ENCODE measurements at regions not wholly inside any gene's neighbourhood (a gene's known extent, or its start where the extent isn't known, plus 50 kb on each side); places are given as distances from the start of the nearest gene placed in this dataset.

GRCh38 chr6:81456416-81456815, 296.1 kb downstream of the TENT5A start:
- no peak overlapping the region for H3K4me3 ChIP-seq (ENCODE audit: low read length)
- no peak for TF ChIP-seq CTCF (IDR thresholded peaks at IDR 0.05; ENCODE audit: insufficient read depth, low read depth, low read length, missing control alignments)
- no peak for DNase-seq (ENCODE audit: low read depth)

- no peak for TF ChIP-seq CTCF (IDR thresholded peaks at IDR 0.05; ENCODE audit: insufficient read depth, low read depth, low read length, missing control alignments)
- no peak for DNase-seq (ENCODE audit: low read depth)
- no peak overlapping the region for H3K4me3 ChIP-seq (ENCODE audit: low read length)
These were observed 296.8 kb downstream of the TENT5A start for GRCh38 chr6:81455641-81456040.

- peak; percentile 72 for DNase-seq (ENCODE audit: low read depth)
- no peak overlapping the region for H3K4me3 ChIP-seq (ENCODE audit: low read length)
- no peak for TF ChIP-seq CTCF (IDR thresholded peaks at IDR 0.05; ENCODE audit: insufficient read depth, low read depth, low read length, missing control alignments)
These were observed 300.7 kb downstream of the TENT5A start for GRCh38 chr6:81451787-81452186.

DNA sequence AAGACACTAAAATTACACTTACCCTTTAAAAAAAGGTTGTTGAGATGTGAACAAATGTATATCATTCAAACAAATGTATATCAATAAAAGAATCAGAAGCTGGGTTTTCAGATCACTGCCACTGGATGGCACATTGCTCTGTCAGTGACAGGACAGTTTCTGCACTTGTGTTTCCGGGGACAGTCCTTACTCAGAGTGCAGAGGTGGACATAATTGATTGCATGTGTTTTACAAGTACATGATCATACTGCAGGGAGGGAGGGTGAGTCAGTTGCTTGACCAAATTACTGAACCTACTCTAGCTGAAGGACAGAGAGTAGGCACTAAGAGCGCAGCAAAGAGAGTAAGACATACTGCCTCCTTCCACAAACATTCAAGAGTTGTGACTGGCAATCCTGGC, 302.3 kb downstream of the TENT5A start:
- TF ChIP-seq CTCF (IDR thresholded peaks at IDR 0.05; ENCODE audit: insufficient read depth, low read depth, low read length, missing control alignments), result no peak
- no peak overlapping the region for H3K4me3 ChIP-seq (ENCODE audit: low read length)
- DNase-seq (ENCODE audit: low read depth), result peak; percentile 5

DNA sequence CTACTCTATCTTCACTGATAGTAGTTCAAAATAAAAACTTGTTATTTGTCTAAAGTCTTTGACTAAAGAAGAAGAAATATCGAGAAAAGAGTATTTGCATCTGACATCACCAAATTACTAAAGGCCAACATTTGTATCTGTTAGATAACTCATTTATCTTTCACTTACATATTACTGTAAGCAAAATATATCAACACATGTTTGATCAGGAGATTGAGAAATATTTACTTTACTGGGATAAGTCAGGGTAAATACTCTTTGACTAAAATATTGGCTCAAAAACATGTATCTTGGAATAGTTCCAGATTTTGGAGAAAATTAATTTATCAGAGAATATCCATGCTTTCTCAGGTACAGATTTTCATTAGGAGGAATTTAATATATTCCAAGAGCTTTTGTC, 306.0 kb downstream of the TENT5A start:
- no peak for TF ChIP-seq CTCF (IDR thresholded peaks at IDR 0.05; ENCODE audit: insufficient read depth, low read depth, low read length, missing control alignments)
- no peak overlapping the region for H3K4me3 ChIP-seq (ENCODE audit: low read length)
- no peak for DNase-seq (ENCODE audit: low read depth)

DNA sequence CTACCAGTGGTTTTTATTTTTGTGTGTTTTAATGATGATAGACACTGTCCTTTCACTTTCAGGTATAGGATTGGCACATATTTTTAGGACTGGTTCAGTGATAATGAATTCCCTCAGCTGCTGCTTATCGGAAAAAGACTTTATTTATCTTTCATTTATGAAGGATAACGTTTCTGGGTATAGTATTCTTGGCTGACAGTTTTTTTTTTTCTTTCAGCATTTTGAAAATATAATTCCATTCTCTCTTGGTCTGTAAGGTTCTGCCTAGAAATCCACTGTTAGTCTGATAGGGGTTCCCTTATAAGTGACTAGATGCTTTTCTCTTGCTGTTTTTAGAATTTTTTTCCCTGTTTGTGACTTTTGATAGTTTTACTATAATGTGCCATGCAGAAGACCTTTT, 313.1 kb downstream of the TENT5A start:
- no peak for DNase-seq (ENCODE audit: low read depth)

More for the DNA sequence above, 313.1 kb downstream of the TENT5A start:
- TF ChIP-seq CTCF (IDR thresholded peaks at IDR 0.05; ENCODE audit: insufficient read depth, low read depth, low read length, missing control alignments), result no peak
- H3K4me3 ChIP-seq (ENCODE audit: low read length), result no peak overlapping the region

Measured in epithelial cell of esophagus (primary cell).